Fibroblast of peridontal ligament (primary cell): ENCODE measurements at regions not wholly inside any gene's neighbourhood (a gene's known extent, or its start where the extent isn't known, plus 50 kb on each side); places are given as distances from the start of the nearest gene placed in this dataset.

ENCODE experiments used
- DNase-seq: peaks from one replicate; pipeline ENCODE4 v3.0.0-alpha.2; 2010; ENCODE audit errors: extremely low read depth

DNA sequence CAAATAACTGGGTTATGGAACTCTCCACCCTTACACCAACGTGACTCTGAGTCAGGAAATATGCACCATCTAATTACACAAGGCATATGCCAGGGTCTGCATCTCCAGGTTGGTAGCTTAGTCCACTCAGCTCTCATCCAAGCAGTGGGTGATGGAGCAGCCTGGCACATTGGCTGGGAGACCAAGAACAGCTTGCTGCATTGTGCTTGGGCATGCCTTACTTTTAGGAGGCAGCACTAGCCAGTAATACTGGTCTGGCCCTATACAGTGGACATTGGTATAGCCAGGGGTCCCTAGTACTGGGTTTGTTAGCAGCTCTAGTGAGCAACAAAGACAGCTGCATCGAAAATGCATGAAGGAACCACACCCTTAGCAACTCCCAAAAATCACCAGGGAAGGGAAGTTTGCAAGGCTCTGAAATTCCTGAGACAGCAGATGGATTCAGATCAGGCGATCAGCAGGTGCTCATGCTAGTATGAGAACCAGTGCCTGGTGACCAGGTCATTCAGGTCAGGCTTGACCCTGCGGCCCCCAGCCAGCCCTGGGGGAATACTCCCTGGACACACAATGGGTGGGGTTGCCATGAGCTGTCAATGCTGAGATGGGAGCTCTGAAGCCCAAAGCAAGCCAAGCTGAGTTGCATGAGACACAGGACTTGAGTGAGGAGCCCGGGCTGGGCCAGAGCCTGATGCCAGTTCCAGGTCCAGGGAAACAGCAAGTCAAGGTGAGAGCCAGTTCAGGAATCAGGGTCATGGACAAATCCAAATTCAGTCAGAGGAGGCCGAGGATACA, 217.9 kb upstream of the ZMIZ1 start:
- no peak for DNase-seq

DNA sequence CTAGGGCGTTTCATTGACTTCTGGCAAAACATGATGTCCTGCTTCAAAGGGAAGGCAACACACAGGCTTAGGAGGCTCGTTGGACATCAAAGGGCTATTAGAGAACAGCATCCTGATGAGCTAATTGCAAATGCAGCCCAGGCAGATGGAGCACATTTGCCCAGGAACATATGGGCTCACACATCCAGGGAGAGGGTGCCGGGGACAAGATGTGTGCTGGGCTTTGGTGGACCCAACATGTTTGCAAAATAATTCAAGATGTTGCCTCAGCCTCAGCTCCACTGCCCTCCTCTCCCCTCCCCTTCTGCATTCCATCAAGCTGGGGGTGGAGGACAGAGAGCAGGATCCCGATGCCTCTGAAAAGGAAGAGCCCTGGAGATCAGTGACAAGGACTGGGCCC, 217.1 kb upstream of the ZMIZ1 start:
- DNase-seq: peak; percentile 25

GRCh38 chr10:78852466-78853240, 216.1 kb upstream of the ZMIZ1 start:
- no peak for DNase-seq

GRCh38 chr10:78853864-78854263, 214.9 kb upstream of the ZMIZ1 start:
- DNase-seq: no peak

DNA sequence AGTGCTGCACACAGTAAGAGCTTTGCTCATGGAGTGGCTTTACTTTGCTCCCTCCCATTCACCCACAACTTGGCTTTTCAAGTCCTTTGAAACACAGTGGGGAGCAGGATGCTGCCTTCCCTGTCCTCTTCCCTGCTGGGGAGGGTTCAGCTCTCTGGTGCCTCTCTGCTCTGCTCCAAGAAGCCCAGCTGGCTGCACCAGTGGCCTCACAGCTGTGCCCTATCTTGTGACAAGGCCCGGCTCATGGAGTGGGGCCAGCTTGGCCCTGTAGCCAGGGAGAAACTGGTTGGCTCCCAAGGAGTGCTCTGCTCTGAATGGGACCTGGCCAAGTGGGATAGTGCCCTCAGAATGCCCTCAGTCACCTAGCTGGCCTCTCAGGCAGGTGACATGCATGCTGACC, 212.3 kb upstream of the ZMIZ1 start:
- DNase-seq: no peak

- DNase-seq: no peak
Observed at GRCh38 chr10:78857193-78857592, 211.6 kb upstream of the ZMIZ1 start.

DNA sequence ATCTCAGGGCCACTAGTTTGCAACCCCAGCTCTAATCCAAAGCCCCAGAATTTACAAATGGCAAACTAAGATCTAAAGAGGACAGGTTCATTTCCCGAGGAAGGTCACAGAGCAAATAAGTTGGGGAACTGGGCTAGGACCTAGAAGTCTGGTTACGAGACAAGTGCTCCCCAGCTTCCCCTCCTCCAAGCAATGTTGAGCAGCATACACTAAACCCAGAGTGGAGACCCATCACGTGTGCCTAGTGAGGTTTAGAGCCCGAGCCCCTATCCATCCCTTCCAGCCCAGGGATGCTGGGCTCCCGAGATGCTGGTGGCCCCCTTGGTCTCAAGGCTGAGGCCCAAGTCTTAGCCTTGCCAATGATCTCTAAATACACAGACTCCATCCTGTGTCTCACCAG, 209.5 kb upstream of the ZMIZ1 start:
- no peak for DNase-seq

DNA sequence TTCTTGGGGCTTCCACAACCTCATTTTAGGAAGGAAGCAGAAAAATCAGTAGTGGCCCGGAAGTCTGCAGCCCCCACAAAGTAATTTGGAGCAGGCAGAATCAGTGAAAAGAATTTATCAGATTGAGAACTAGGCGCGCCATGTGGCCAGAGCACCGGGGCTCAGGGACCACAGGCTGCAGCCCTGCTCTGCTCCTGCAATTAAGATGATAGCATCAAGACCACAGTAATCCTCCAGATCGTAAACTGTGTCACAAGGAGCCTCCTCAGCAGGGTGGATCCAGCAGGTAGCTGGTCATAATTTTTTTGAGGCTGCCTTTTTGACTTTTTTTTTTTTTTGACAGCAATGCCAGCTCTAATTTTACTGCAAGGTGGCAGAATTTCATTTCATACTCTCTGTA, 209.0 kb upstream of the ZMIZ1 start:
- no peak for DNase-seq

- DNase-seq: no peak
Observed at GRCh38 chr10:78860260-78860914, 208.4 kb upstream of the ZMIZ1 start.

DNA sequence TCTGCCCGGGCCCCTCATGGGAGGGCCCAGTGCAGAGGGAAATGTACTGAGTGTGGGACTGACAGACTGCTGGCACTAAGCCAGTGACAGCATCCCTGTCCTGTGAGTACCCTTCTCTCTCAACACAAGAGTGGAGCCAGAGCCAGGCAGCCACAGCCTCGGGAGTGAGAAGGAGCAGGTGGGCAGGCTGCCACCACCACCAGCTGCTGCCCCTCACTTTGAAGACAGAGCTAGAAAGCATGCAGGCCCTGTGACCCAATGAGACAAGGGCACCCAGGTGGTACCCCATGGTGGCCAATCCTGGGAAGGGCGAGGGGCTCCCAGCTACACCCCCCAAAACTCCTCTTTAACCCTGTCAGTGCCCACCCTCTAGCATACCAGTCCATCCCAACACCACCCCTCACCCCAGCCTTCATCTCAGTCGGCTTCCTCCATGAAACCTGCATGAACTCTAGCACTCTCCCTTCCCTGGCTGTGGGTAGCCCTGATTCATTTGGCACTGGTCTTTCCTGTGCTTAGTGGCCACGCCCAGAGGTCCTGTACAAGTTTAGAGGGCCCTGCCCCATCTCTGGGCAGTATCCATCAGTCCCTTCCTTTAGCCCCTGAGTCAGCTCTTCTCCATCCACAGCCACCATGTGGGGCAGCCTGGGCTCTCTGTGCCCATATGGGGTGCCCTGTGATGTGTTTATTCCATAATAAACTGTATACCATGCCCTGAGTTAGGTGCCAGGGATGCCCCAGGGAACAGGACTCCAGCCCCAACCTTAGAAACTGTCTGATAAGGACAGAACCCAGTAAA, 207.0 kb upstream of the ZMIZ1 start:
- DNase-seq: no peak

- no peak for DNase-seq
Observed at GRCh38 chr10:78862328-78862640, 206.5 kb upstream of the ZMIZ1 start.

DNA sequence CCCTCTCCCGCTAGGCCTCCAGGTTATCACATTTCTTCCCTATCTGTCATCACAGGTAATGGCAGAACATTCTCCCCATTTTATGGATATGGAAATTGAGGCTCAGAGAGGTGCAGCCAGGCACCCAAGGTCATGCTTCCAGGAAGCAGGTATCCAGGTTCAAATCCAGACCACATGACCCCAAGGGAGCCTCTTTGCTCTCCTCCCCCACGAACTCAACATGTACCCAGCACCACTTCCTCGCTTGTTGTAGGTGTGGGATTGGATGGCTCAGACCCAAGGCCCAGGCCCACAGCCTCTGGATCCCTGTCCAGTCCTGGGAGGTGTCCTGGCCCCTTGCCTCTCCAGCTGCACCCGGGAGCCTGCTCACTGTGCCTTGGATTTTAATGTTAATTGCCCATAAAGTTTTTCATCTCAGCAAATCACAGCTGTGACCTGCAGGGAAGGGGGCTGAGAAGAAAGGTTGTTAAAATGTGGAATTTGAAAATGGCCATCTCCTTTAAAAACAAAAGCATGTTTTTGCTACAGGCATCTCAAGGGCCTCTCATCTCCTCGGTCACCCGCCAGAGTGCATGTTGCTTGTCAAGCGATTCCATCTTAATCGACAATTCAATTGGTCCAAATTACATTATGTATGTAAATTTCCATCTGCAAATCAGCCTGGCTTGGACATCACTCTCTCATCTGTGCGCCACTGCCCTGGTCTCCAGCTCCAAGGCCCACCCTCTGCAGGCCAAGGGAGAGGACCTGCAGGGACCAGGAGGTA, 205.4 kb upstream of the ZMIZ1 start:
- no peak for DNase-seq

DNA sequence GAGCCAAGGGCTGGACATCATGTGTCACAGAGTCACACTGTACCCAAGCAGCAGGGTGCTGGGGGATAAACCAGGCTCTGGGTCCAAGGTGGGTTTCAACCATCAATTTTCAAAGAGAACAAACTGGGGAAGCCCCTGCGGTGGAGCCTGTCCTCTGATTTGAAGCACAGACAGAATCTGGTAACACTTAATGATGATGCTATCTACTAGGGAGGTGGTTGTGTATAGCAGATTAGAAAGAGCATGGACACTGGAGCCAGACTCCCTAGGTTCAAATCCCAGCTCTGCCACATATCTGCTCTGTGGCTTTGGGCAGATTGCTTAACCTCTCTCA, 204.9 kb upstream of the ZMIZ1 start:
- no peak for DNase-seq

- DNase-seq: no peak
Observed at GRCh38 chr10:78864761-78865537, 203.8 kb upstream of the ZMIZ1 start.

DNA sequence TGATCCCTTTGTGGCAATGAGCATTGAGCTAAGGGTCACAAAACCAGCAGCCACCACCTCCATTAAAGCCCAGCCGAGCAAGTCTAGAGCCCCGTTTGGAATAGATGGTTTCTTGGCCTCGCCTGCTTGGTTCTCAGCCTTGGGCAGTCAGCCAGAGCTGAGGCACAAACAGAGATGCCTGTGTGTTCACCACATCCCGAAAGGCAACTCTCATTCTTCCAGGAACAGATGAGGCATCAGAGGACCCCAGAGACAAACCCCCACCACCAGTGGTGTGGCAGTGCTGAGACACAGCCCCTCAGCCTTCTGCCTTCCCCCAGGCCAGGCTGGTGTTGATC, 203.3 kb upstream of the ZMIZ1 start:
- DNase-seq: peak; percentile 24

DNA sequence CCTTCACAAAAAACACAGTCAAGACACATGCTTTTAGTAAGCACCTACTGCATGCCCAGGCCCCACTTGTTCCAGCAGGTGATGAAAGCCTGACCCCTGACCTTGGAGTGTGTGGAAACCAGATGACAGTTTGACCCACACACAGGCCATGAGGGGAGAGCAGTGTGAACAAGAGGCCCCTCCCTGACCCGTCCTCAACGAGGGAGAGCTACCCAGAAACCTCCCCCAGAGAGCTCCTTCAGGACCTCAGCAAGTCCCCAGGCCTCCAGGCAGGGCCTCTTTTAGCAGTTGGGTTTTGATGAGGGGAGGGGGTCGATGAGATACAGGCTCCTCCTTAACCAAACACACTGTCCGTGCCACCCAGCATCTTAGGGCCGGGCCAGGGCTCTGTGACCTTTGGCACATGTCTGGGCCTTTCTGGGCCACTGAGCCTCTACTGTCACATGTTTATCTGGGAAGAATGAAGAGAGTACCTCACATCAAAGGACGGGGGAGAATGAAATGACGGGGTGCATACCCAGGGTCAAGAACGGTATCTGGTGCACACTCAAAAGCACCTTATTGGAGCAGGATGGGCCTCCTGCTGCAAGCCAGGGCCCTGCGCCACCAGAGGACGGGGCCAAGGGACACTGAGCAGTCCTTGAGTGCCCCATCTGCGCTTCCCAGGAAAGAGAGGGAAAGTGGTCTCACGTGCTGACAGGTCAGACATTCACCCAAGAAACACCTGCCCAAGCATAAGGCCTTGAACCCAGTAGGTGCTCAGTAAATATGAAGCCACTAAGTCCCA, 202.6 kb upstream of the ZMIZ1 start:
- no peak for DNase-seq

DNA sequence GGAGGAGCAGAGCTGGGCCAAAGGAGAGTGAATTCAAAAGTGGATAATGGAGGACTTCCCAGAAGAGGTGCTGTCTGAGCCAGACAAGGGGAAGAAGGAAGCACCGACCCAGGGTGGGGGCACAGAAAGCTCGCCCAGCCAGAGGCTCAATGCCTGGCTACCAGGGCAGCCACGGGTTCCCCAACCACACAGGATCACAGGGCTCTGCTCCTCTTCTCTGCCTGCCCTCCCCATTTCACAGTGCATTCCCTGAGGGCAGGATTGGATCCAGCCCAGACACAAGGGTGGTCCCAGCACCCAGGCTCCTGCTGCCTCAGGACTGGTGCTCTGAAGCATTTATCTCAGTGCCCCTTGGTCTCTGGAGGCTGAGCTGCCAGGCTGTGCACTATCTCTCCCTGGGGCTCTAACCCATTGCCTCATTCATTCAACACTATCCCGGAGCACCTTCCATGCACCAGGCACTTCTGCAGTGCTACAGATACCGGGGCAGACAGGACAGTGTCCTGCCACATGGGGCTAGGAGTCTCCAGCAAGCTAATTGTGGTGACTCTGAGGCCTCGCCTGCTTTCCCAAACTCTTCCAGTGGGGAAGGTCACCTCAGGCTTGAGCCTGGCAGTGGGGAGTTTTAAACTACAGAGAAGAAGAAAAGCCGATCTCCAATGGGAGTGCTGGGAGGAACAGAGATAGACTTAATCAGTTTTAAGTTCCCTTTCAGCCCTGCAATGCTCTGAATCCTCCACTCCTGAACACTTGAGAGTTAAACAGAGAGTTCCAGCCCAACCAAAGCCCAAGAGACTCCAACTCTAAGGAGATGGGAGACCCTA, 201.8 kb upstream of the ZMIZ1 start:
- no peak for DNase-seq

DNA sequence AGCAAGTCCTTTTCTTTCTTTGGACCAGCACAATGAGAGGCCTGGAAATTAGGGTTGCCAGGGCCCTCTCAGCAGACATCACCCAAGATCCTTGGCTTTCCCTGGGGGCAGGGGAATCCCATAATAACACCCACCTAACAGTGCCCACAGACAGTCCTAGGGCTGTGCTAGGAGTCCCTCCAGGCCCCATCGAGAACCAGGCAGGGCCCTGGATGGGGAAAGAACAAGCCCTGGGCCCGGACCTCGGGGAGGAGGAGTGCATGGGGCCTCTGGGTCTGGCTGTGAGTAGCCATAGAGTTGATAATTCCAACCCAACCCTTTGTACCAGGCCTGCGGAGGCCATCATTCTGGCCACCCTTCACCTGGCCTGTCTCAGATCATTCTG, 201.2 kb upstream of the ZMIZ1 start:
- DNase-seq: no peak

- no peak for DNase-seq
Observed at GRCh38 chr10:78868048-78868447, 200.7 kb upstream of the ZMIZ1 start.
